K562 (cell line): ENCODE measurements at regions not wholly inside any gene's neighbourhood (a gene's known extent, or its start where the extent isn't known, plus 50 kb on each side); places are given as distances from the start of the nearest gene placed in this dataset.

ENCODE experiments used
- DPF2 ChIP-seq: fragments of 450-650 bp; IDR thresholded peaks from 2 replicates; pipeline ENCODE4 v1.6.1; 2016
- E2F3 ChIP-seq: fragments of 250-450 bp; sonication (Bioruptor Pico); IDR thresholded peaks from 2 replicates; pipeline ENCODE4 v1.4.0; 2020; ENCODE audit warnings: mild to moderate bottlenecking
- HDAC6 ChIP-seq: IDR thresholded peaks from 2 replicates; pipeline ENCODE4 v1.6.1; 2012; ENCODE audit warnings: low read depth, mild to moderate bottlenecking, control low read depth, inconsistent platforms, low read length, moderate library complexity
- MBD2 ChIP-seq: sonication (generic); IDR thresholded peaks from 2 replicates; pipeline ENCODE4 v1.6.1; 2016; ENCODE audit warnings: low read depth, borderline replicate concordance
- NFE2 ChIP-seq: IDR thresholded peaks from 2 replicates; pipeline ENCODE4 v1.6.1; 2014; ENCODE audit warnings: antibody characterized with exemption, low read depth
- PYGO2 ChIP-seq: fragments of 450-650 bp; IDR thresholded peaks from 2 replicates; pipeline ENCODE4 v1.6.1; 2016; ENCODE audit warnings: mild to moderate bottlenecking, missing genetic modification characterization, moderate library complexity, missing compliant biosample characterization
- RBM15 ChIP-seq: fragments of 200-400 bp; formaldehyde crosslinking; IDR thresholded peaks from 2 replicates; pipeline ENCODE4 v1.6.1; 2018; ENCODE audit warnings: mild to moderate bottlenecking, low read length, moderate library complexity; ENCODE audit not compliant: insufficient read depth
- RFX1 ChIP-seq: fragments of 450-650 bp; IDR thresholded peaks from 2 replicates; pipeline ENCODE4 v1.6.1; 2016; ENCODE audit warnings: mild to moderate bottlenecking, moderate library complexity
- SETDB1 ChIP-seq: IDR thresholded peaks from one replicate; pipeline ENCODE4 v1.6.1; 2012; ENCODE audit warnings: low read length, control low read depth, inconsistent platforms
- SOX6 ChIP-seq: fragments of 450-650 bp; IDR thresholded peaks from 2 replicates; pipeline ENCODE4 v1.6.1; 2014; ENCODE audit warnings: mild to moderate bottlenecking
- SPI1 ChIP-seq: IDR thresholded peaks from 2 replicates; pipeline ENCODE4 v1.6.1; 2011; ENCODE audit warnings: low read depth, low read length, control low read depth, borderline replicate concordance
- TAF15 ChIP-seq: fragments of 200-400 bp; formaldehyde crosslinking; IDR thresholded peaks from 2 replicates; pipeline ENCODE4 v1.6.1; 2017; ENCODE audit warnings: mild to moderate bottlenecking, low read depth, low read length, moderate library complexity
- TRIM28 ChIP-seq: fragments of 450-650 bp; IDR thresholded peaks from 2 replicates; pipeline ENCODE4 v1.6.1; 2017
- ZNF124 ChIP-seq: sonication (generic); formaldehyde crosslinking; IDR thresholded peaks from 2 replicates; pipeline ENCODE4 v1.8.1; 2022; ENCODE audit warnings: missing genetic modification reagents
- ZNF133 ChIP-seq: fragments of 250-450 bp; sonication (Bioruptor Pico); IDR thresholded peaks from 2 replicates; pipeline ENCODE4 v1.4.0; 2020; ENCODE audit warnings: mild to moderate bottlenecking
- ZNF23 ChIP-seq: fragments of 250-450 bp; sonication (Bioruptor Pico); IDR thresholded peaks from 2 replicates; pipeline ENCODE4 v1.4.0; 2020; ENCODE audit warnings: mild to moderate bottlenecking
- ZNF232 ChIP-seq: sonication (generic); formaldehyde crosslinking; IDR thresholded peaks from 2 replicates; pipeline ENCODE4 v1.8.0; 2022; ENCODE audit warnings: mild to moderate bottlenecking, missing genetic modification reagents
- ZNF699 ChIP-seq: fragments of 250-450 bp; sonication (Bioruptor Pico); IDR thresholded peaks from 2 replicates; pipeline ENCODE4 v1.8.0; 2021; ENCODE audit warnings: mild to moderate bottlenecking, moderate library complexity; ENCODE audit not compliant: insufficient replicate concordance
- ZNF766 ChIP-seq: fragments of 200-800 bp; sonication (Bioruptor generic); conservative IDR thresholded peaks from 2 replicates; pipeline ENCODE4 v1.6.1; 2016; ENCODE audit warnings: missing genetic modification characterization, missing compliant biosample characterization
- ZNF77 ChIP-seq: fragments of 250-450 bp; sonication (Bioruptor Pico); IDR thresholded peaks from 2 replicates; pipeline ENCODE4 v1.5.0; 2020
- TF ChIP-seq, protein P1 (sequence below): fragments of 450-650 bp; formaldehyde crosslinking; IDR thresholded peaks from 2 replicates; pipeline ENCODE4 v1.4.0; 2020; ENCODE audit warnings: mild to moderate bottlenecking, moderate library complexity
- TF ChIP-seq, protein P2 (sequence below), 2 experiments: fragments of 200-800 bp in 1 of 2; sonication (Bioruptor generic) in 1 of 2; sonication (generic) in 1 of 2; formaldehyde crosslinking in 1 of 2; IDR thresholded peaks in 1 of 2; conservative IDR thresholded peaks in 1 of 2; 2 replicates each; pipeline versions ENCODE4 v1.5.0 to v1.6.1; 2016 to 2020; ENCODE audit warnings: missing compliant biosample characterization in 1 of 2, missing genetic modification characterization in 1 of 2, missing genetic modification reagents in 1 of 2
- TF ChIP-seq, protein P3 (sequence below): IDR thresholded peaks from 2 replicates; pipeline ENCODE4 v1.6.1; 2011; ENCODE audit not compliant: insufficient read length; ENCODE audit errors: extremely low read depth
- TF ChIP-seq, protein P4 (sequence below): fragments of 250-450 bp; sonication (Bioruptor Pico); IDR thresholded peaks from 2 replicates; pipeline ENCODE4 v1.5.0; 2022; ENCODE audit warnings: mild to moderate bottlenecking

DNA sequence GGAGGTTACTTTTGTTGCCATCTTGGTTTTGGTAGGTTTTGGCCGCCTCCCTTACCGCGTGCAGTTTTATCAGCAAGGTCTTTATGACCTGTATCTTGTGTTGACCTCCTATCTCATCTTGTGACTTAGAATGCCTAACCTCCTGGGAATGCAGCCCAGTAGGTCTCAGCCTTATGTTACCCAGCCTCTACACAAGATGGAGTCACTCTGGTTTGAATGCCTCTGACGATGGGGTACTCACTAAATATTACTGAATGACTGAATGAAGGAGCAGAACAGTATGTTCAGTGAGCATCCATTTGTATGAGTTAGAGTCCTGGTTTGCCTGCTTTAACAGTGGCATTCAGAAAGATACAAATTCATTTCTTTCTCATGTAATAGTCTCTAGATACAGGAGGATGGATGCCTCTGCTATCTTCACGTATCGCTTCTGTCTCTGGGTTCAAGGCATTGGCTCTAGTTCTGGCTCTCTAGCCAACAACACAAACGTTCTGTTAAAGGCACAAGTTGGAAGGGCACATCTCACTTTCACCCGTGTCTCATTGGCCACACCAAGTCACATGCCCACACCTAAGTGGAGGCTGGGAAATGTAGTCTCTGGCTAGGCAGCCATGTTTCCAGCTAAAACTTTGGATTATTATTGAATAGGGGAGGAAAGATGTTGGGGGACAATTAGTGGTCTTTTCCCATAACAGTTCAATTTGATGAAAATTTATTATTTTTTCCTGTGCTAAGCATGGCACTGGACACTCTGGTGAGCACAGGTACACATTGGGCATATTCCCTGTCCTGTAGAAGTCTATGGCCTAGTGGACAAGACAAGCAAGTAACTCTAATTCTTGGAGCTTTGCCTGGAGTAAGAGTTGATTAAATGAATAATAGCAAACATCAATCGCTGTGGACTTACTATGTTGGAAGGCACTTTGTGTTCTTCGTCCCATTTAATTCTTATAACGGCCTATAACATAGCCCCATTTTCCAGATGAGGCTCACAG, 75.2 kb upstream of the RPH3A start (continued):
- TF ChIP-seq, protein P1, sequence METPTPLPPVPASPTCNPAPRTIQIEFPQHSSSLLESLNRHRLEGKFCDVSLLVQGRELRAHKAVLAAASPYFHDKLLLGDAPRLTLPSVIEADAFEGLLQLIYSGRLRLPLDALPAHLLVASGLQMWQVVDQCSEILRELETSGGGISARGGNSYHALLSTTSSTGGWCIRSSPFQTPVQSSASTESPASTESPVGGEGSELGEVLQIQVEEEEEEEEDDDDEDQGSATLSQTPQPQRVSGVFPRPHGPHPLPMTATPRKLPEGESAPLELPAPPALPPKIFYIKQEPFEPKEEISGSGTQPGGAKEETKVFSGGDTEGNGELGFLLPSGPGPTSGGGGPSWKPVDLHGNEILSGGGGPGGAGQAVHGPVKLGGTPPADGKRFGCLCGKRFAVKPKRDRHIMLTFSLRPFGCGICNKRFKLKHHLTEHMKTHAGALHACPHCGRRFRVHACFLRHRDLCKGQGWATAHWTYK (CRISPR knock-in tag) = peak; percentile 44; the same call in 1 of the 2 replicates
- TF ChIP-seq SPI1 = no peak
- TF ChIP-seq MBD2 = 0 out of 2 replicates have a peak, but pooled peaks have one; percentile 26
- no peak for TF ChIP-seq ZNF77 (CRISPR knock-in tag)
- no peak for TF ChIP-seq NFE2
- no peak for TF ChIP-seq ZNF699 (CRISPR knock-in tag)
- TF ChIP-seq SOX6 = no peak
- TF ChIP-seq TRIM28 = no peak
- TF ChIP-seq RBM15 = no peak
- TF ChIP-seq, protein P2, sequence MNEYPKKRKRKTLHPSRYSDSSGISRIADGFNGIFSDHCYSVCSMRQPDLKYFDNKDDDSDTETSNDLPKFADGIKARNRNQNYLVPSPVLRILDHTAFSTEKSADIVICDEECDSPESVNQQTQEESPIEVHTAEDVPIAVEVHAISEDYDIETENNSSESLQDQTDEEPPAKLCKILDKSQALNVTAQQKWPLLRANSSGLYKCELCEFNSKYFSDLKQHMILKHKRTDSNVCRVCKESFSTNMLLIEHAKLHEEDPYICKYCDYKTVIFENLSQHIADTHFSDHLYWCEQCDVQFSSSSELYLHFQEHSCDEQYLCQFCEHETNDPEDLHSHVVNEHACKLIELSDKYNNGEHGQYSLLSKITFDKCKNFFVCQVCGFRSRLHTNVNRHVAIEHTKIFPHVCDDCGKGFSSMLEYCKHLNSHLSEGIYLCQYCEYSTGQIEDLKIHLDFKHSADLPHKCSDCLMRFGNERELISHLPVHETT (CRISPR knock-in tag; conservative IDR thresholded peaks at IDR 0.05 in 1 of 2, IDR thresholded peaks at IDR 0.05 in 1 of 2) = peak in 1 of 2 experiments; percentile 83; a peak in 1 of 4 replicates
- TF ChIP-seq ZNF23 (CRISPR knock-in tag) = no peak
- TF ChIP-seq, protein P3, sequence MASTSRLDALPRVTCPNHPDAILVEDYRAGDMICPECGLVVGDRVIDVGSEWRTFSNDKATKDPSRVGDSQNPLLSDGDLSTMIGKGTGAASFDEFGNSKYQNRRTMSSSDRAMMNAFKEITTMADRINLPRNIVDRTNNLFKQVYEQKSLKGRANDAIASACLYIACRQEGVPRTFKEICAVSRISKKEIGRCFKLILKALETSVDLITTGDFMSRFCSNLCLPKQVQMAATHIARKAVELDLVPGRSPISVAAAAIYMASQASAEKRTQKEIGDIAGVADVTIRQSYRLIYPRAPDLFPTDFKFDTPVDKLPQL = no peak
- no peak for TF ChIP-seq ZNF232 (CRISPR knock-in tag)
- TF ChIP-seq SETDB1 = no peak
- TF ChIP-seq ZNF124 = no peak
- TF ChIP-seq HDAC6 = no peak
- TF ChIP-seq DPF2 = no peak
- no peak for TF ChIP-seq TAF15
- TF ChIP-seq E2F3 (CRISPR knock-in tag) = peak; percentile 73; the same call in 1 of the 2 replicates
- TF ChIP-seq ZNF133 (CRISPR knock-in tag) = 0 out of 2 replicates have a peak, but pooled peaks have one; percentile 32
- TF ChIP-seq PYGO2 (tag) = peak; percentile 86
- TF ChIP-seq, protein P4, sequence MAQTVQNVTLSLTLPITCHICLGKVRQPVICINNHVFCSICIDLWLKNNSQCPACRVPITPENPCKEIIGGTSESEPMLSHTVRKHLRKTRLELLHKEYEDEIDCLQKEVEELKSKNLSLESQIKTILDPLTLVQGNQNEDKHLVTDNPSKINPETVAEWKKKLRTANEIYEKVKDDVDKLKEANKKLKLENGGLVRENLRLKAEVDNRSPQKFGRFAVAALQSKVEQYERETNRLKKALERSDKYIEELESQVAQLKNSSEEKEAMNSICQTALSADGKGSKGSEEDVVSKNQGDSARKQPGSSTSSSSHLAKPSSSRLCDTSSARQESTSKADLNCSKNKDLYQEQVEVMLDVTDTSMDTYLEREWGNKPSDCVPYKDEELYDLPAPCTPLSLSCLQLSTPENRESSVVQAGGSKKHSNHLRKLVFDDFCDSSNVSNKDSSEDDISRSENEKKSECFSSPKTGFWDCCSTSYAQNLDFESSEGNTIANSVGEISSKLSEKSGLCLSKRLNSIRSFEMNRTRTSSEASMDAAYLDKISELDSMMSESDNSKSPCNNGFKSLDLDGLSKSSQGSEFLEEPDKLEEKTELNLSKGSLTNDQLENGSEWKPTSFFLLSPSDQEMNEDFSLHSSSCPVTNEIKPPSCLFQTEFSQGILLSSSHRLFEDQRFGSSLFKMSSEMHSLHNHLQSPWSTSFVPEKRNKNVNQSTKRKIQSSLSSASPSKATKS (CRISPR knock-in tag) = peak; percentile 51; the same call in 1 of the 2 replicates
- TF ChIP-seq ZNF766 (CRISPR knock-in tag) = peak; percentile 87
- no peak for TF ChIP-seq RFX1
